PC-3 (cell line): ENCODE measurements at regions not wholly inside any gene's neighbourhood (a gene's known extent, or its start where the extent isn't known, plus 50 kb on each side); places are given as distances from the start of the nearest gene placed in this dataset.

Experiments
- ATAC-seq: fragments of 200-7000 bp; cut with Tn5 transposase; 2 replicates; pipeline ENCODE4 v1.9.1; 2020; ENCODE audit warnings: mild to moderate bottlenecking, moderate library complexity
- BruUV-seq: library from RNA; stranded (reverse); fragments of 400-500 nt; replicated peaks from 2 replicates; lab custom pipeline; 2021; lab: Mats Ljungman, UMichigan
- CTCF ChIA-PET: fragments of 300-600 bp; sonication (Branson Sonifier 250); formaldehyde crosslinking; loops from one replicate; lab custom pipeline; 2022; ENCODE audit warnings: antibody characterized with exemption; lab: Charles Lee
- POLR2A ChIA-PET: fragments of 300-600 bp; sonication (Branson Sonifier 250); formaldehyde crosslinking; loops from one replicate; lab custom pipeline; 2022; ENCODE audit warnings: antibody characterized with exemption; ENCODE audit not compliant: unreplicated experiment; lab: Charles Lee
- DNase-seq: peaks from one replicate; pipeline ENCODE4 v3.0.0-alpha.2; 2015
- H2AFZ ChIP-seq: fragments of 300-600 bp; sonication (generic); 2 replicates; pipeline ENCODE4 v1.6.0; 2016; ENCODE audit warnings: antibody characterized with exemption, low read length
- H3F3A ChIP-seq: fragments of 300-600 bp; sonication (generic); one replicate; pipeline ENCODE4 v1.6.0; 2017; ENCODE audit warnings: antibody characterized with exemption, low read length, control low read depth, mild to moderate bottlenecking; ENCODE audit not compliant: unreplicated experiment
- H3K27ac ChIP-seq: fragments of 300-600 bp; sonication (generic); 2 replicates; pipeline ENCODE4 v1.5.1; 2016; ENCODE audit warnings: mild to moderate bottlenecking, low read length
- H3K27me3 ChIP-seq: fragments of 300-600 bp; sonication (generic); 2 replicates; pipeline ENCODE4 v1.6.1; 2016; ENCODE audit warnings: low read length, mixed read lengths
- H3K36me3 ChIP-seq: fragments of 300-600 bp; sonication (generic); 2 replicates; pipeline ENCODE4 v1.6.1; 2016; ENCODE audit warnings: low read depth, mixed run types, low read length, mixed read lengths
- H3K4me1 ChIP-seq: fragments of 300-600 bp; sonication (generic); 2 replicates; pipeline ENCODE4 v1.5.1; 2016; ENCODE audit warnings: low read length; ENCODE audit not compliant: insufficient read depth
- H3K4me2 ChIP-seq: fragments of 300-600 bp; sonication (generic); 2 replicates; pipeline ENCODE4 v1.6.0; 2016; ENCODE audit warnings: low read length
- H3K4me3 ChIP-seq: fragments of 300-600 bp; sonication (generic); 2 replicates; pipeline ENCODE4 v1.5.1; 2016; ENCODE audit warnings: mild to moderate bottlenecking, low read length, mixed read lengths
- H3K79me2 ChIP-seq: fragments of 300-600 bp; sonication (generic); 2 replicates; pipeline ENCODE4 v1.6.1; 2017; ENCODE audit warnings: low read length, mixed read lengths
- H3K9ac ChIP-seq: fragments of 300-600 bp; sonication (generic); 2 replicates; pipeline ENCODE4 v1.6.0; 2016; ENCODE audit warnings: mild to moderate bottlenecking, low read length
- H3K9me2 ChIP-seq: fragments of 300-600 bp; sonication (generic); replicated peaks from 2 replicates; pipeline ENCODE4 v1.6.1; 2016; ENCODE audit warnings: mixed run types, low read length, mixed read lengths
- H3K9me3 ChIP-seq: fragments of 300-600 bp; sonication (generic); 2 replicates; pipeline ENCODE4 v1.6.1; 2016; ENCODE audit warnings: low read length, mixed read lengths
- H4K20me1 ChIP-seq: fragments of 300-600 bp; sonication (generic); 2 replicates; pipeline ENCODE4 v1.6.1; 2016; ENCODE audit warnings: low read length, mixed read lengths
- EZH2 ChIP-seq: fragments of 300-600 bp; sonication (generic); IDR thresholded peaks from one replicate; pipeline ENCODE4 v1.6.1; 2017; ENCODE audit warnings: antibody characterized with exemption, mild to moderate bottlenecking, low read length; ENCODE audit not compliant: unreplicated experiment
- EZH2phosphoT487 ChIP-seq: fragments of 300-600 bp; sonication (generic); IDR thresholded peaks from 2 replicates; pipeline ENCODE4 v1.6.1; 2018; ENCODE audit warnings: mild to moderate bottlenecking, antibody characterized with exemption, low read length, borderline replicate concordance
- intact Hi-C: fragments of 100-400 bp; cut with micrococcal nuclease; formaldehyde crosslinking; loops from 2 replicates; pipeline ENCODE4 v1.9.0; 2023
- TF ChIP-seq, protein P1 (sequence below): fragments of 300-600 bp; sonication (generic); conservative IDR thresholded peaks from 2 replicates; pipeline ENCODE4 v1.5.1; 2017; ENCODE audit warnings: antibody characterized with exemption, low read depth, mild to moderate bottlenecking, low read length

- Histone ChIP-seq H2AFZ (no peak overlapping the region), H4K20me1 (no peaks in the 10 kb centered on the region), H3K27ac (no peak overlapping the region), H3K4me2 (no peak overlapping the region), H3K9me3 (no peaks in the 10 kb centered on the region), H3F3A (no peaks in the 10 kb centered on the region), H3K9me2 (no peaks in the 10 kb centered on the region), H3K27me3 (0 out of 2 replicates have a peak, but pooled peaks cover 16% of the 10 kb centered on the region), H3K36me3 (no peaks in the 10 kb centered on the region), H3K4me3 (no peak overlapping the region), H3K79me2 (no peaks in the 10 kb centered on the region), H3K4me1 (no peaks in the 10 kb centered on the region), H3K9ac (no peak overlapping the region)
- no peak for TF ChIP-seq EZH2
- no peak for TF ChIP-seq EZH2phosphoT487
- TF ChIP-seq, protein P1, sequence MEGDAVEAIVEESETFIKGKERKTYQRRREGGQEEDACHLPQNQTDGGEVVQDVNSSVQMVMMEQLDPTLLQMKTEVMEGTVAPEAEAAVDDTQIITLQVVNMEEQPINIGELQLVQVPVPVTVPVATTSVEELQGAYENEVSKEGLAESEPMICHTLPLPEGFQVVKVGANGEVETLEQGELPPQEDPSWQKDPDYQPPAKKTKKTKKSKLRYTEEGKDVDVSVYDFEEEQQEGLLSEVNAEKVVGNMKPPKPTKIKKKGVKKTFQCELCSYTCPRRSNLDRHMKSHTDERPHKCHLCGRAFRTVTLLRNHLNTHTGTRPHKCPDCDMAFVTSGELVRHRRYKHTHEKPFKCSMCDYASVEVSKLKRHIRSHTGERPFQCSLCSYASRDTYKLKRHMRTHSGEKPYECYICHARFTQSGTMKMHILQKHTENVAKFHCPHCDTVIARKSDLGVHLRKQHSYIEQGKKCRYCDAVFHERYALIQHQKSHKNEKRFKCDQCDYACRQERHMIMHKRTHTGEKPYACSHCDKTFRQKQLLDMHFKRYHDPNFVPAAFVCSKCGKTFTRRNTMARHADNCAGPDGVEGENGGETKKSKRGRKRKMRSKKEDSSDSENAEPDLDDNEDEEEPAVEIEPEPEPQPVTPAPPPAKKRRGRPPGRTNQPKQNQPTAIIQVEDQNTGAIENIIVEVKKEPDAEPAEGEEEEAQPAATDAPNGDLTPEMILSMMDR = no peak
- no TSS peak for BruUV-seq
- no peak for DNase-seq
- POLR2A ChIA-PET = no interaction called here
- CTCF ChIA-PET = no interaction called here
- intact Hi-C loops = no loop called here
- no peak for ATAC-seq
Measured at GRCh38 chr4:8740666-8741395, 130.8 kb downstream of the HMX1 start.

DNA sequence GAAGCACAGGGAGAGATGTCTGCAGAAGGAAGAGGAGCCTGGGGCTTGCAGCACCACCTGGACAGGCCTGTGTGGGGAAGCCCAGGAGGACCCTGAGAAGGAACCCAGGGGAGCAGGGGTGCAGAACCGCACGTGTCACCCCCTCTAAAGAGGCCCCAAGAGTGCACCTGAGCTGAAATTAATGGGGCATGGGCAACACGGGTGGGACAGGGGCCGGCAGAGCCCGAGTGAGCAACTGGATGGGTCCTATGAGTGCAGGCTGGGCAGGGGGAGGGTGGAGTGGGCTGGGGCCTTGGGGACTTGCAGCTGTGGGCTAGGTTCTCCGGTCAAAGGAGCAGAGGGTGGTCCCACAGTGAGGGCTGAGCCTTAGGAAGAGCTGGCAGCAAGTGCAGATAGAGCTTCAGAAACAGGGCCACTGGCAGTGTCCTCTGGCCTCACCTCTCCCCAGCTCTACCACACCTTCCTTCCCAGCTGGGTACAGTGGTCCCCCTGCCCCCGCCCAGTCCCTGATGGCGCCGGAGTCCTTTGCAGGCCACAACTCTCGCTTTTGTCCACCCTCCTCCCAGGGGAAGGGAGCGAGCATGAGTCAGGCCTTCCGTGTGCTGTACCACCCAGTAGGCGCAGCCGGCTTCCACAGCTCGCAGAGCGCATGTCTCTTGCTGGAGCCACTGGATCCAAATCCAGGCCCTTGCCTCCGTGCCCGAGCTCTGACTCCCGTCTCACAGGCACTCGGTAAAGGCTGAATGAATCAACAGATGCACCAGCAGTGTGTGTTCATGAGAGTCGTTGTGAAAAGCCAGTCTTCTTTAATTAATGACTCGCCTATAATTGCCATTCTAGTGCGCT lies 131.6 kb downstream of the HMX1 start:
- Histone ChIP-seq H3K36me3 (no peaks in the 10 kb centered on the region), H3F3A (no peaks in the 10 kb centered on the region), H3K79me2 (no peaks in the 10 kb centered on the region), H3K4me3 (no peak overlapping the region), H3K4me1 (no peaks in the 10 kb centered on the region), H3K9me2 (no peaks in the 10 kb centered on the region), H3K27me3 (0 out of 2 replicates have a peak, but pooled peaks cover 16% of the 10 kb centered on the region), H3K27ac (no peak overlapping the region), H4K20me1 (no peaks in the 10 kb centered on the region), H3K9ac (no peak overlapping the region), H3K9me3 (no peaks in the 10 kb centered on the region), H2AFZ (no peak overlapping the region), H3K4me2 (no peak overlapping the region)
- TF ChIP-seq EZH2phosphoT487 = no peak
- no peak for TF ChIP-seq EZH2
- TF ChIP-seq, protein P1 = no peak
- ATAC-seq (no peak), DNase-seq (no peak)
- no TSS peak for BruUV-seq
- CTCF ChIA-PET = no interaction called here
- POLR2A ChIA-PET = no interaction called here
- intact Hi-C loops = no loop called here
